ENCODE measurements at regions not wholly inside any gene's neighbourhood (a gene's known extent, or its start where the extent isn't known, plus 50 kb on each side); places are given as distances from the start of the nearest gene placed in this dataset.

- DNase-seq (ENCODE audit: low spot score) = no peak
- no peaks in the 10 kb centered on the region for H3K36me3 Mint-ChIP-seq (ENCODE audit: low read depth)
- no peaks in the 10 kb centered on the region for H3K27me3 Mint-ChIP-seq (ENCODE audit: insufficient read depth)
- H3K27ac Mint-ChIP-seq = no peak overlapping the region
- no peak overlapping the region for H3K4me3 Mint-ChIP-seq
- intact Hi-C loops (cut with micrococcal nuclease) = no loop called here
- H3K9me3 Mint-ChIP-seq = peaks cover 4% of the 10 kb centered on the region
- H3K4me1 Mint-ChIP-seq (ENCODE audit: low read depth) = no peaks in the 10 kb centered on the region
These were observed 834.9 kb downstream of the SLC6A15 start for GRCh38 chr12:84077679-84078078.

DNA sequence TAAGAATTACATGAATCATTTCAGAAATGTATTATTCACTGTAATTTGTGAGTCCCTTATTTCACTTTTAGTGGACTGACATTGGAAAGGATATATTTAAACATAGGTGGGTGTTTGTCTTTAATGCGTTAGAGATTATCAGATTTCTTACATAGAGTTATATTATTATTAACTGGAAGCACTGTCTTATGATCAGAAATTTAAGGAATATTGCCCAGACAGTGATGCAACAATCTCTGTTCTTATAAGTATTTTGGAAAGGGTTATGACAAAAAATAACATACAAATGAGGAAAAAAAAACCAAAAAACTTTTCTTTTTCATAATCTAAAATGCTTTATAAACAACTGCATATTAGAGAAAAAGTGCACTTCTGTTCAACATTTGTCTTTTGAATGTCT, 836.6 kb downstream of the SLC6A15 start:
- DNase-seq (ENCODE audit: low spot score) = no peak
- H3K27me3 Mint-ChIP-seq (ENCODE audit: insufficient read depth) = no peaks in the 10 kb centered on the region
- no peaks in the 10 kb centered on the region for H3K4me1 Mint-ChIP-seq (ENCODE audit: low read depth)
- no peaks in the 10 kb centered on the region for H3K36me3 Mint-ChIP-seq (ENCODE audit: low read depth)
- H3K27ac Mint-ChIP-seq = no peak overlapping the region
- intact Hi-C loops (cut with micrococcal nuclease) = no loop called here
- no peak overlapping the region for H3K4me3 Mint-ChIP-seq
- peaks cover 8% of the 10 kb centered on the region for H3K9me3 Mint-ChIP-seq

DNA sequence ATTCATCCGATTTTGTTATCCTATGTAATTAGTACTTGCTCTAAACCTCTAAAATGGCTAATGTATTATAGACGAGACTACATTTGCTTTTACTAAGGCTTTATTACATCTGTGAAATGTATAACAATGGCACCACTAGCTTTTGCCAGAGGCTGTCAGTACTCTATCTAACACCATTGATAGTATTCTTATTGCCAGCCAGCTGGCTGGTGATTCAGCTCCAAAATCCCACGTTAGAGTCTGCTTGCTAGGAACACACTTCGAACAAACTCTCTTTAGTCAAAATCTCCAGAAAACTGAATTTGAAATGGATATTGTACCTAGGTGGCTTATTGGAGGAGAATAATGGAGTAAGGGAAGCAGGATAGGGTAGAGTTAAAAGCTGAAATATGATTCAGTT, 839.2 kb downstream of the SLC6A15 start:
- no peak overlapping the region for H3K4me3 Mint-ChIP-seq
- no peaks in the 10 kb centered on the region for H3K36me3 Mint-ChIP-seq (ENCODE audit: low read depth)
- no peaks in the 10 kb centered on the region for H3K4me1 Mint-ChIP-seq (ENCODE audit: low read depth)
- H3K27me3 Mint-ChIP-seq (ENCODE audit: insufficient read depth) = no peaks in the 10 kb centered on the region
- intact Hi-C loops (cut with micrococcal nuclease) = no loop called here
- no peak for DNase-seq (ENCODE audit: low spot score)
- no peak overlapping the region for H3K27ac Mint-ChIP-seq
- H3K9me3 Mint-ChIP-seq = peaks cover 8% of the 10 kb centered on the region

DNA sequence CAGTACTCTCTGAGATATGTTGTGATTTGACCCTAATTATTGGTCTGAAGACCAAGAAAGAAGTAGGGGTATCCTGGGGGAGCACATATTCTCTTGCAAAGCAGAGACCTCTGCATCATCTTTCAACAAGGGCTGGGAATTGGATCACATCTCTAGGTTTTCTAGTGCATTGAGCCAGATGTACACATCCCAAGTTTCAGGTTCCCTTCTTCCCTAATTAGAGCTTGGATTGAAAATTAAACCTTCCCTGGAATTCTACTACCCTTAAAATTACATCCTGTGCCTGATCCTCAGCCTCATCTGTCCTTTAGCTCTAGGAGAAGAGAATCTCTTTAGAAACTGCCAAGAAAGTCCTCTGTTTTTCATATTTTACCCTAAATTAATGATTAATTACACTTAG, 839.6 kb downstream of the SLC6A15 start:
- Mint-ChIP-seq H3K4me1 (ENCODE audit: low read depth) (no peaks in the 10 kb centered on the region), H3K27me3 (ENCODE audit: insufficient read depth) (no peaks in the 10 kb centered on the region), H3K27ac (no peak overlapping the region), H3K4me3 (no peak overlapping the region), H3K9me3 (peaks cover 8% of the 10 kb centered on the region), H3K36me3 (ENCODE audit: low read depth) (no peaks in the 10 kb centered on the region)
- intact Hi-C loops (cut with micrococcal nuclease) = no loop called here
- DNase-seq (ENCODE audit: low spot score) = no peak

- intact Hi-C loops (cut with micrococcal nuclease) = no loop called here
- Mint-ChIP-seq H3K4me1 (ENCODE audit: low read depth) (no peaks in the 10 kb centered on the region), H3K27me3 (ENCODE audit: insufficient read depth) (no peaks in the 10 kb centered on the region)
These were observed 842.3 kb downstream of the SLC6A15 start for GRCh38 chr12:84070292-84070691.

DNA sequence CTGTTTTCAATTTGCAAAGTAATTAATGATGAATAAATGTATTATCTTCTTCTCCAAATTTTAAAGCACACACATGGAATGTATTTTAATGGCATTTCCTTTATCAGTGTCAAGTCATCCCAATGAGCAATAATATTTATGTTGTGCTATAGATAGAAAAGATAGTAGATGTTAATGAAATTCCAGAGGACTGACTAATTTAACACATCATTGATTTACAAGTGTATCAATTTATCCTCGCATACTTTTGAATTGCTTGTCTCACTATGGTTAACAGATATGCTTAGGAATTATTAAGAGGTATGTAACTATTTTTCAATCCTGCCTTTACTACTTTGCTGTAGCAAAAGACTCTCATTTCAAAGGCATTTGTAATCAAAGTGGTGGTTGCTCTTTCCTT, 842.9 kb downstream of the SLC6A15 start:
- peaks cover 8% of the 10 kb centered on the region for H3K9me3 Mint-ChIP-seq
- no peaks in the 10 kb centered on the region for H3K27me3 Mint-ChIP-seq (ENCODE audit: insufficient read depth)
- H3K27ac Mint-ChIP-seq = no peak overlapping the region
- no peak overlapping the region for H3K4me3 Mint-ChIP-seq
- no peak for DNase-seq (ENCODE audit: low spot score)
- no peaks in the 10 kb centered on the region for H3K4me1 Mint-ChIP-seq (ENCODE audit: low read depth)
- no peaks in the 10 kb centered on the region for H3K36me3 Mint-ChIP-seq (ENCODE audit: low read depth)
- intact Hi-C loops (cut with micrococcal nuclease) = no loop called here

More at GRCh38 chr12:84070292-84070691, 842.3 kb downstream of the SLC6A15 start:
- no peak overlapping the region for H3K27ac Mint-ChIP-seq
- DNase-seq (ENCODE audit: low spot score) = no peak
- H3K9me3 Mint-ChIP-seq = peaks cover 8% of the 10 kb centered on the region
- H3K4me3 Mint-ChIP-seq = no peak overlapping the region
- H3K36me3 Mint-ChIP-seq (ENCODE audit: low read depth) = no peaks in the 10 kb centered on the region

- no peak for DNase-seq (ENCODE audit: low spot score)
- Mint-ChIP-seq H3K4me3 (no peak overlapping the region), H3K9me3 (peaks cover 5% of the 10 kb centered on the region), H3K27ac (no peak overlapping the region), H3K4me1 (ENCODE audit: low read depth) (no peaks in the 10 kb centered on the region), H3K27me3 (ENCODE audit: insufficient read depth) (no peaks in the 10 kb centered on the region), H3K36me3 (ENCODE audit: low read depth) (no peaks in the 10 kb centered on the region)
- intact Hi-C loops (cut with micrococcal nuclease) = no loop called here
These were observed 843.4 kb downstream of the SLC6A15 start for GRCh38 chr12:84069198-84069597.

DNA sequence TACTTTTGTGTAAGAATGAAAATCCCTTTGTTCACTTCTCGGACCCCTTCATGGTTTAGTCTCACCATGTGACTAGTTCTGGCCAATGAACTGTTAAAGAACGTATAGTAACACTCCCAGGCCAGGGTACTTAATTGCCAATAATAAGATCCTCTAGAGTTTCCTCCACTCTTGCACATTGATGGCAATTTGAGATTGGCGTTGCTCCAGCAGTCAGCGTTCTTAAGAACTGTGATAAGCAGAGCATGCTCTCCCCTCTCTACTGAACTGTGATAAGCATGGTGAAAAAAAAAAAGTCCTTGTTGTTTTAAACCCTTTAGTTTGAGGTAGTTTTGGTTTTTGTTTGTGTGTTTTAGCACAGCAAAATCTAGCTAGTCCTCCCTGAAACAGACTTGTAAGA, 854.5 kb downstream of the SLC6A15 start:
- Mint-ChIP-seq H3K9me3 (peaks cover 10% of the 10 kb centered on the region), H3K4me3 (no peak overlapping the region), H3K4me1 (ENCODE audit: low read depth) (no peaks in the 10 kb centered on the region), H3K27me3 (ENCODE audit: insufficient read depth) (no peaks in the 10 kb centered on the region), H3K27ac (no peak overlapping the region), H3K36me3 (ENCODE audit: low read depth) (no peaks in the 10 kb centered on the region)
- no peak for DNase-seq (ENCODE audit: low spot score)
- intact Hi-C loops (cut with micrococcal nuclease) = no loop called here

- peaks cover 6% of the 10 kb centered on the region for H3K9me3 Mint-ChIP-seq
- H3K4me1 Mint-ChIP-seq (ENCODE audit: low read depth) = no peaks in the 10 kb centered on the region
- intact Hi-C loops (cut with micrococcal nuclease) = no loop called here
- H3K27me3 Mint-ChIP-seq (ENCODE audit: insufficient read depth) = no peaks in the 10 kb centered on the region
- no peaks in the 10 kb centered on the region for H3K36me3 Mint-ChIP-seq (ENCODE audit: low read depth)
- H3K4me3 Mint-ChIP-seq = no peak overlapping the region
- no peak overlapping the region for H3K27ac Mint-ChIP-seq
- no peak for DNase-seq (ENCODE audit: low spot score)
These were observed 857.8 kb downstream of the SLC6A15 start for GRCh38 chr12:84054811-84055210.

DNA sequence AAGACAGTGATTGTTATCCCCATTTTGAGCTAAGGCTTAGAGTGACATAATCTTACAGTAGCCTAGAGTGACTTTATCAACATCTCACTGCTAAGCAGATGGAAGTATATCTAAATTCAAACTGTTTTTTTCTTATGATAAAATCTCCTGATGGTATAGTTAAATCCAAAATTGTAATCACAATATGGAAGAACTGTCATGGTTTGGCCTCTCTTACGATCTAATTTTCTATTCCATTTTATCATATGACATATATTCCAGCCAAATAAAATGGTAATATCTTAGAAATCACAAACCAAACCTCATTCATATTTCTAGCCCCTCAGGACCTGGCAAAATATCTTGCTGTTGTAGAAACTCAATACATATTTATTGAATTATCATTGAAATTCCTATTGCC, 864.7 kb downstream of the SLC6A15 start:
- DNase-seq (ENCODE audit: low spot score) = no peak
- intact Hi-C loops (cut with micrococcal nuclease) = no loop called here
- H3K27me3 Mint-ChIP-seq (ENCODE audit: insufficient read depth) = no peaks in the 10 kb centered on the region
- H3K4me1 Mint-ChIP-seq (ENCODE audit: low read depth) = no peaks in the 10 kb centered on the region
- H3K4me3 Mint-ChIP-seq = no peak overlapping the region
- H3K27ac Mint-ChIP-seq = no peak overlapping the region
- H3K9me3 Mint-ChIP-seq = no peaks in the 10 kb centered on the region
- H3K36me3 Mint-ChIP-seq (ENCODE audit: low read depth) = no peaks in the 10 kb centered on the region

DNA sequence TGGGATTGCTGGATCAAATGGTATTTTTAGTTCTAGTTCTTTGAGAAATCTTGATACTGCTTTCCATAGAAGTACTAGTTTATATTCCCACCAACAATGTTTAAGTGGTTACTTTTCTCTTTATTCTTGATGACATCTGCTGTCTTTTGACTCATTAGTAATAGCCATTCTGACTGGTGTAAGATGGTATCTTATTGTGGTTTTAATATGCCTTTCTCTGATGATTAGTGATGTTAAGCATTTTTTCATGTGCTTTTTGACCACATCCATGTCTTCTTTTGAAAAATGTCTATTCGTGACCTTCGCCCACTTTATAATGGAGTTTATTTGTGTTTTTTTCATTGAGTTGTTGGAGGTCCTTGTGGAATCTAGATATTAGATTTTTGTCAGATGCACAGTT, 865.7 kb downstream of the SLC6A15 start:
- intact Hi-C loops (cut with micrococcal nuclease) = no loop called here
- Mint-ChIP-seq H3K9me3 (no peaks in the 10 kb centered on the region), H3K36me3 (ENCODE audit: low read depth) (no peaks in the 10 kb centered on the region), H3K4me1 (ENCODE audit: low read depth) (no peaks in the 10 kb centered on the region), H3K27me3 (ENCODE audit: insufficient read depth) (no peaks in the 10 kb centered on the region), H3K27ac (no peak overlapping the region), H3K4me3 (no peak overlapping the region)
- DNase-seq (ENCODE audit: low spot score) = no peak

- DNase-seq (ENCODE audit: low spot score) = no peak
- peaks cover 8% of the 10 kb centered on the region for H3K9me3 Mint-ChIP-seq
- H3K27ac Mint-ChIP-seq = no peak overlapping the region
- intact Hi-C loops (cut with micrococcal nuclease) = no loop called here
- H3K36me3 Mint-ChIP-seq (ENCODE audit: low read depth) = no peaks in the 10 kb centered on the region
- H3K27me3 Mint-ChIP-seq (ENCODE audit: insufficient read depth) = no peaks in the 10 kb centered on the region
- no peaks in the 10 kb centered on the region for H3K4me1 Mint-ChIP-seq (ENCODE audit: low read depth)
- H3K4me3 Mint-ChIP-seq = no peak overlapping the region
These were observed 869.2 kb downstream of the SLC6A15 start for GRCh38 chr12:84043355-84043754.

DNA sequence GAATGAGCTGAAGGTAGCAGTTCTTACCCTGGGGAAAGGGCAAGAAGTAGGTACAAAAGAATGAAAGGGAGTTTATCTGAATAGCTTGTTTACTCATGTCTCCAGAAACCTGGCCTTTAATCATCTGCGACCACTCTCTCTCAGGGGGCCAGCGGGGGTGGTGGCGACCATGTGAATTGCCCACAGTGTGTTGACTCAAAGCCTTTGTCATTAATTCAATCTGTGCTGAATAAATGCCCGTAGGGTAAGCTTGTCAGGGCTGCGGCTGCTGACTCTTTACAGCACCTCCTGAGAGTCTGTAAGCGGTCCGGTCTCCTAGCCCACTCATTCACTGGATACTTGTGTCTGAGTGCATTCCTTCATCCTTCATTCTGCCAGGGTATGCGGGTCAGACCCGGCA, 874.4 kb downstream of the SLC6A15 start:
- H3K27ac Mint-ChIP-seq = no peak overlapping the region
- no peaks in the 10 kb centered on the region for H3K4me1 Mint-ChIP-seq (ENCODE audit: low read depth)
- DNase-seq (ENCODE audit: low spot score) = no peak
- intact Hi-C loops (cut with micrococcal nuclease) = no loop called here
- H3K27me3 Mint-ChIP-seq (ENCODE audit: insufficient read depth) = no peaks in the 10 kb centered on the region
- H3K9me3 Mint-ChIP-seq = peaks cover 11% of the 10 kb centered on the region
- no peak overlapping the region for H3K4me3 Mint-ChIP-seq
- no peaks in the 10 kb centered on the region for H3K36me3 Mint-ChIP-seq (ENCODE audit: low read depth)

- Mint-ChIP-seq H3K4me1 (ENCODE audit: low read depth) (no peaks in the 10 kb centered on the region), H3K36me3 (ENCODE audit: low read depth) (no peaks in the 10 kb centered on the region), H3K4me3 (no peak overlapping the region), H3K27me3 (ENCODE audit: insufficient read depth) (no peaks in the 10 kb centered on the region), H3K27ac (no peak overlapping the region), H3K9me3 (peaks cover 12% of the 10 kb centered on the region)
- no peak for DNase-seq (ENCODE audit: low spot score)
- intact Hi-C loops (cut with micrococcal nuclease) = no loop called here
These were observed 875.7 kb downstream of the SLC6A15 start for GRCh38 chr12:84036912-84037311.

Data from activated T-helper 1 cell treated with anti-CD3 and anti-CD28 coated beads, Interleukin-12 subunit alpha, Interleukin-12 subunit beta, Interleukin-2, Interleukin-4 antibody, amounts not matched to agents 30 ng/mL and 10 ng/mL and 1 ng/mL, durations not matched to agents 14 hours and 24 hours and 36 hours (primary cell).